H9 (cell line): ENCODE measurements at regions not wholly inside any gene's neighbourhood (a gene's known extent, or its start where the extent isn't known, plus 50 kb on each side); places are given as distances from the start of the nearest gene placed in this dataset.

Source experiments
- DNase-seq: peaks from one replicate; pipeline ENCODE4 v3.0.0-alpha.2; 2017
- H2AFZ ChIP-seq: one replicate; pipeline ENCODE4 v1.6.1; 2013; ENCODE audit warnings: mild to moderate bottlenecking, low read length, control low read depth, moderate library complexity
- H2AK5ac ChIP-seq: 2 replicates; pipeline ENCODE4 v1.6.1; 2013; ENCODE audit warnings: low read length, control low read depth, mixed read lengths; ENCODE audit not compliant: insufficient read length
- H2BK120ac ChIP-seq: one replicate; pipeline ENCODE4 v1.6.1; 2013; ENCODE audit warnings: low read depth, mild to moderate bottlenecking, low read length, control low read depth, inconsistent platforms; ENCODE audit not compliant: poor library complexity, severe bottlenecking
- H2BK12ac ChIP-seq: 2 replicates; pipeline ENCODE4 v1.6.1; 2013; ENCODE audit warnings: low read length, control low read depth, mixed read lengths, low read depth; ENCODE audit not compliant: insufficient read length
- H2BK15ac ChIP-seq: 2 replicates; pipeline ENCODE4 v1.6.1; 2013; ENCODE audit warnings: low read depth, low read length, control low read depth
- H2BK20ac ChIP-seq: one replicate; pipeline ENCODE4 v1.6.1; 2013; ENCODE audit warnings: low read depth, mild to moderate bottlenecking, low read length, control low read depth, inconsistent platforms; ENCODE audit not compliant: poor library complexity, severe bottlenecking
- H2BK5ac ChIP-seq: 2 replicates; pipeline ENCODE4 v1.6.1; 2013; ENCODE audit warnings: low read length, control low read depth, mixed read lengths; ENCODE audit not compliant: insufficient read length
- H3K14ac ChIP-seq: 2 replicates; pipeline ENCODE4 v1.6.1; 2013; ENCODE audit warnings: low read length, control low read depth; ENCODE audit not compliant: insufficient read depth
- H3K18ac ChIP-seq: 2 replicates; pipeline ENCODE4 v1.6.1; 2013; ENCODE audit warnings: low read depth, mild to moderate bottlenecking, mixed read lengths, low read length, control low read depth; ENCODE audit not compliant: insufficient read length
- H3K23ac ChIP-seq: 2 replicates; pipeline ENCODE4 v1.6.1; 2013; ENCODE audit warnings: low read length, control low read depth, mixed read lengths, low read depth; ENCODE audit not compliant: insufficient read length
- H3K23me2 ChIP-seq: 2 replicates; pipeline ENCODE4 v1.6.1; 2013; ENCODE audit warnings: low read depth, mild to moderate bottlenecking, mixed read lengths, low read length, control low read depth; ENCODE audit not compliant: insufficient read length, poor library complexity, severe bottlenecking
- H3K27ac ChIP-seq: 2 replicates; pipeline ENCODE4 v1.5.1; 2013; ENCODE audit warnings: low read length, control low read depth, mixed read lengths, low read depth; ENCODE audit not compliant: insufficient read length
- H3K27me3 ChIP-seq: 2 replicates; pipeline ENCODE4 v1.6.1; 2013; ENCODE audit warnings: low read length, control low read depth, inconsistent platforms; ENCODE audit not compliant: insufficient read depth
- H3K4ac ChIP-seq: 2 replicates; pipeline ENCODE4 v1.6.1; 2013; ENCODE audit warnings: low read depth, mild to moderate bottlenecking, control low read depth, inconsistent platforms, low read length, moderate library complexity
- H3K4me1 ChIP-seq: 2 replicates; pipeline ENCODE4 v1.6.1; 2013; ENCODE audit warnings: low read length, control low read depth, inconsistent platforms; ENCODE audit not compliant: insufficient read depth
- H3K4me2 ChIP-seq: 2 replicates; pipeline ENCODE4 v1.6.1; 2013; ENCODE audit warnings: low read length, control low read depth, mixed read lengths; ENCODE audit not compliant: insufficient read length, insufficient read depth
- H3K56ac ChIP-seq: 2 replicates; pipeline ENCODE4 v1.6.1; 2013; ENCODE audit warnings: low read depth, mild to moderate bottlenecking, mixed read lengths, low read length, control low read depth; ENCODE audit not compliant: insufficient read length
- H3K79me1 ChIP-seq: 2 replicates; pipeline ENCODE4 v1.6.1; 2013; ENCODE audit warnings: low read depth, mild to moderate bottlenecking, moderate library complexity, low read length, control low read depth, inconsistent platforms; ENCODE audit not compliant: insufficient read depth, poor library complexity, severe bottlenecking
- H3K79me2 ChIP-seq: 2 replicates; pipeline ENCODE4 v1.6.1; 2013; ENCODE audit warnings: low read length, control low read depth, inconsistent platforms; ENCODE audit not compliant: insufficient read depth
- H3K9ac ChIP-seq: 2 replicates; pipeline ENCODE4 v1.6.1; 2013; ENCODE audit warnings: low read length, control low read depth, mixed read lengths; ENCODE audit not compliant: insufficient read length; ENCODE audit errors: extremely low read depth
- H3K9me3 ChIP-seq: one replicate; pipeline ENCODE4 v1.6.1; 2013; ENCODE audit warnings: low read depth, low read length, inconsistent platforms; ENCODE audit not compliant: control insufficient read depth
- H3T11ph ChIP-seq: one replicate; pipeline ENCODE4 v1.6.1; 2013; ENCODE audit warnings: mild to moderate bottlenecking, low read length, control low read depth, inconsistent platforms
- H4K20me1 ChIP-seq: one replicate; pipeline ENCODE4 v1.6.1; 2013; ENCODE audit not compliant: control insufficient read depth, insufficient read length, insufficient read depth
- H4K5ac ChIP-seq: 2 replicates; pipeline ENCODE4 v1.6.1; 2013; ENCODE audit warnings: low read depth, mild to moderate bottlenecking, mixed read lengths, low read length, control low read depth; ENCODE audit not compliant: insufficient read length
- H4K8ac ChIP-seq: replicated peaks from 2 replicates; pipeline ENCODE4 v1.6.1; 2013; ENCODE audit warnings: low read length, control low read depth, mixed read lengths, low read depth; ENCODE audit not compliant: insufficient read length
- H4K91ac ChIP-seq: 2 replicates; pipeline ENCODE4 v1.6.1; 2013; ENCODE audit warnings: low read depth, mild to moderate bottlenecking, moderate library complexity, mixed read lengths, low read length, control low read depth; ENCODE audit not compliant: insufficient read length
- H3K27ac Mint-ChIP-seq, 3 experiments: 2 replicates in 2 of 3; 3 replicates in 1 of 3; pipeline ENCODE4 v1.8.0; 2020 to 2021; ENCODE audit warnings: mixed read lengths in 3 of 3, mild to moderate bottlenecking in 1 of 3, moderate library complexity in 1 of 3
- H3K27me3 Mint-ChIP-seq: 2 replicates; pipeline ENCODE4 v1.8.0; 2021; ENCODE audit warnings: low read depth, mild to moderate bottlenecking, moderate library complexity, mixed read lengths
- H3K36me3 Mint-ChIP-seq, 3 experiments: 2 replicates in 2 of 3; 3 replicates in 1 of 3; pipeline ENCODE4 v1.8.0; 2020 to 2021; ENCODE audit warnings: low read depth in 3 of 3, mixed read lengths in 3 of 3; ENCODE audit not compliant: insufficient read depth in 1 of 3
- H3K4me1 Mint-ChIP-seq, 2 experiments: 2 replicates each; pipeline ENCODE4 v1.8.0; 2020; ENCODE audit warnings: mixed read lengths in 2 of 2
- H3K4me3 Mint-ChIP-seq, 2 experiments: 2 replicates in 1 of 2; 3 replicates in 1 of 2; pipeline ENCODE4 v1.8.0; 2020 to 2021; ENCODE audit warnings: mild to moderate bottlenecking in 2 of 2, mixed read lengths in 2 of 2, moderate library complexity in 1 of 2
- H3K9me3 Mint-ChIP-seq, 2 experiments: 2 replicates in 1 of 2; 3 replicates in 1 of 2; pipeline ENCODE4 v1.8.0; 2020; ENCODE audit warnings: mild to moderate bottlenecking in 2 of 2, mixed read lengths in 2 of 2, moderate library complexity in 1 of 2
- WGBS: extraction: QIAGEN DNeasy Blood & Tissue Kit; methylation state at CpG from one replicate; pipeline ENCODE4 v1.1.7; 2013; ENCODE audit warnings: missing lambda C conversion rate, low lambda C conversion rate, mixed read lengths; ENCODE audit not compliant: insufficient read length; ENCODE audit errors: extremely low coverage; 5-methylcytosine and 5-hydroxymethylcytosine counted together
- TF ChIP-seq, protein P1 (sequence below): fragments of 200-600 bp; sonication (generic); conservative IDR thresholded peaks from 3 replicates; pipeline ENCODE4 v1.8.0; 2021; ENCODE audit warnings: antibody characterized with exemption, mild to moderate bottlenecking

DNA sequence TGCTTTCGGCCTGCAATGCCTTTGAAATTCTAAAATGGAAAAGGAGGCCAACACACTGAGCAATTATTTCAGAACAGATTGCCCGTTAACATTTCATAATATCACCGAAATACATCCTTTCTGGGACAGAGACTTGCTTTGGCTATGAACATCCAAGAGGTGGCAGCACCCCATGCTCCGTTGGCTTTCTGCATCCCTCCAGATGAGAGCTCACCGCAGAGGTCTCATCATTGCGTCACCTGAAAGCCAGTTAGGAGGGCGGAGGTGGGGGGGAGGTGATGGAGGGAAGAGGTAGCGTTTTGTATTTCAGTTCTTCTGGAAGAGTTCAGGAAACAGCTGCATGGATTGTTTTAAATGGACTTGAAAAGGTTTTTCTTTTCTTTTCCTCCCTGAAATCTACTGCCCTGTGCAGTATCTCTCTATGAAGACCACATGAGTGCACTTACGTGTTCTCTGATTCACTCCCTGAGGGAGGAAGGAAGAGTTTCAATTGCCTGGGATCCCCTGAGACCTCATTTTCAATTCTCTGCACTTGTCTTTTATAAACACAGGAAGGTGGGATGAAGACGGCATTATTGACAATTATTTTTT is 166.8 kb upstream of the PGRMC2 start:
- 0 out of 2 replicates have a peak, but pooled peaks cover 3% of the 10 kb centered on the region for H3K4me1 ChIP-seq
- no CpG with 5 or more reads among the region's 10 CpGs for WGBS
- no peak overlapping the region for H3K56ac ChIP-seq
- no peaks in the 10 kb centered on the region for H3K79me2 ChIP-seq
- peaks cover 6 to 10% of the 10 kb centered on the region in 2 experiments for H3K4me1 Mint-ChIP-seq
- no peak overlapping the region for H3K18ac ChIP-seq
- no peak overlapping the region for H3K4ac ChIP-seq
- H3K9ac ChIP-seq: no peak overlapping the region
- no peak overlapping the region for H3K14ac ChIP-seq
- H3K9me3 ChIP-seq: no peaks in the 10 kb centered on the region
- H3K27ac Mint-ChIP-seq: peak overlapping the region in 1 of 3 experiments; percentile 25; a peak in 1 of 7 replicates
- H4K20me1 ChIP-seq: no peaks in the 10 kb centered on the region
- no peaks in the 10 kb centered on the region for H3K79me1 ChIP-seq
- no peaks in the 10 kb centered on the region for H3K27me3 Mint-ChIP-seq
- no peak overlapping the region for H2AK5ac ChIP-seq
- H3K27me3 ChIP-seq: no peaks in the 10 kb centered on the region
- no peak overlapping the region for H2BK20ac ChIP-seq
- H3K4me3 Mint-ChIP-seq: no peak overlapping the region
- H2BK12ac ChIP-seq: no peak overlapping the region
- no peaks in the 10 kb centered on the region for H3K9me3 Mint-ChIP-seq
- H2BK120ac ChIP-seq: no peak overlapping the region
- no peak overlapping the region for H3K23ac ChIP-seq
- H4K5ac ChIP-seq: no peak overlapping the region
- no peak overlapping the region for H4K91ac ChIP-seq
- no peak overlapping the region for H2BK15ac ChIP-seq
- H3K36me3 Mint-ChIP-seq: no peaks in the 10 kb centered on the region
- H4K8ac ChIP-seq: no peak overlapping the region
- no peak overlapping the region for H3T11ph ChIP-seq
- no peak overlapping the region for H3K4me2 ChIP-seq
- H3K23me2 ChIP-seq: no peaks in the 10 kb centered on the region
- DNase-seq: peak; percentile 85
- no peak overlapping the region for H3K27ac ChIP-seq
- H2BK5ac ChIP-seq: no peak overlapping the region
- TF ChIP-seq, protein P1, sequence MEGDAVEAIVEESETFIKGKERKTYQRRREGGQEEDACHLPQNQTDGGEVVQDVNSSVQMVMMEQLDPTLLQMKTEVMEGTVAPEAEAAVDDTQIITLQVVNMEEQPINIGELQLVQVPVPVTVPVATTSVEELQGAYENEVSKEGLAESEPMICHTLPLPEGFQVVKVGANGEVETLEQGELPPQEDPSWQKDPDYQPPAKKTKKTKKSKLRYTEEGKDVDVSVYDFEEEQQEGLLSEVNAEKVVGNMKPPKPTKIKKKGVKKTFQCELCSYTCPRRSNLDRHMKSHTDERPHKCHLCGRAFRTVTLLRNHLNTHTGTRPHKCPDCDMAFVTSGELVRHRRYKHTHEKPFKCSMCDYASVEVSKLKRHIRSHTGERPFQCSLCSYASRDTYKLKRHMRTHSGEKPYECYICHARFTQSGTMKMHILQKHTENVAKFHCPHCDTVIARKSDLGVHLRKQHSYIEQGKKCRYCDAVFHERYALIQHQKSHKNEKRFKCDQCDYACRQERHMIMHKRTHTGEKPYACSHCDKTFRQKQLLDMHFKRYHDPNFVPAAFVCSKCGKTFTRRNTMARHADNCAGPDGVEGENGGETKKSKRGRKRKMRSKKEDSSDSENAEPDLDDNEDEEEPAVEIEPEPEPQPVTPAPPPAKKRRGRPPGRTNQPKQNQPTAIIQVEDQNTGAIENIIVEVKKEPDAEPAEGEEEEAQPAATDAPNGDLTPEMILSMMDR: peak; percentile 85
- H2AFZ ChIP-seq: no peak overlapping the region
